ENCODE measurements at regions not wholly inside any gene's neighbourhood (a gene's known extent, or its start where the extent isn't known, plus 50 kb on each side); places are given as distances from the start of the nearest gene placed in this dataset.
"Not testable (repeated sequence)": the region's sequence is repeated elsewhere in the genome, so short reads cannot be mapped to it uniquely, and the experiment has no call there.

- DNase-seq (ENCODE audit: low read depth in 3 of 3, low spot score in 1 of 3), result no peak
These were observed 153.2 kb upstream of the FRG1 start for GRCh38 chr4:189787216-189788031.

GRCh38 chr4:189792924-189793618 lies 147.6 kb upstream of the FRG1 start:
- DNase-seq (ENCODE audit: low read depth in 3 of 3, low spot score in 1 of 3), result peak in 1 of 3 donors; percentile 45

- no peak for DNase-seq (ENCODE audit: low read depth in 3 of 3, low spot score in 1 of 3)
These were observed 140.1 kb upstream of the FRG1 start for GRCh38 chr4:189800545-189801088.

- no peak for DNase-seq (ENCODE audit: low read depth in 3 of 3, low spot score in 1 of 3)
These were observed 137.8 kb upstream of the FRG1 start for GRCh38 chr4:189802884-189803283.

- no peak for DNase-seq (ENCODE audit: low read depth in 3 of 3, low spot score in 1 of 3)
These were observed 135.8 kb upstream of the FRG1 start for GRCh38 chr4:189804894-189805293.

GRCh38 chr4:189806506-189806905 lies 134.2 kb upstream of the FRG1 start:
- DNase-seq (ENCODE audit: low read depth in 3 of 3, low spot score in 1 of 3), result no peak

- no peak for DNase-seq (ENCODE audit: low read depth in 3 of 3, low spot score in 1 of 3)
These were observed 133.6 kb upstream of the FRG1 start for GRCh38 chr4:189807031-189807430.

GRCh38 chr4:189809241-189809735 lies 131.4 kb upstream of the FRG1 start:
- no peak for DNase-seq (ENCODE audit: low read depth in 3 of 3, low spot score in 1 of 3)

- no peak for DNase-seq (ENCODE audit: low read depth in 3 of 3, low spot score in 1 of 3)
These were observed 130.8 kb upstream of the FRG1 start for GRCh38 chr4:189809839-189810238.

GRCh38 chr4:189810318-189811181 lies 130.1 kb upstream of the FRG1 start:
- DNase-seq (ENCODE audit: low read depth in 3 of 3, low spot score in 1 of 3), result not testable (repeated sequence)

- DNase-seq (ENCODE audit: low read depth in 3 of 3, low spot score in 1 of 3), result no peak
These were observed 125.1 kb upstream of the FRG1 start for GRCh38 chr4:189815404-189816192.

GRCh38 chr4:189822326-189822725 lies 118.3 kb upstream of the FRG1 start:
- DNase-seq (ENCODE audit: low read depth in 3 of 3, low spot score in 1 of 3), result no peak

- no peak for DNase-seq (ENCODE audit: low read depth in 3 of 3, low spot score in 1 of 3)
These were observed 117.1 kb upstream of the FRG1 start for GRCh38 chr4:189823591-189823990.

- DNase-seq (ENCODE audit: low read depth in 3 of 3, low spot score in 1 of 3), result no peak
These were observed 115.2 kb upstream of the FRG1 start for GRCh38 chr4:189825466-189825865.

- no peak for DNase-seq (ENCODE audit: low read depth in 3 of 3, low spot score in 1 of 3)
These were observed 114.0 kb upstream of the FRG1 start for GRCh38 chr4:189826657-189827056.

GRCh38 chr4:189828081-189828697 lies 112.5 kb upstream of the FRG1 start:
- DNase-seq (ENCODE audit: low read depth in 3 of 3, low spot score in 1 of 3), result no peak

GRCh38 chr4:189832528-189832927 lies 108.1 kb upstream of the FRG1 start:
- no peak for DNase-seq (ENCODE audit: low read depth in 3 of 3, low spot score in 1 of 3)

GRCh38 chr4:189834616-189835015 lies 106.1 kb upstream of the FRG1 start:
- no peak for DNase-seq (ENCODE audit: low read depth in 3 of 3, low spot score in 1 of 3)

GRCh38 chr4:189835505-189835904 lies 105.2 kb upstream of the FRG1 start:
- no peak for DNase-seq (ENCODE audit: low read depth in 3 of 3, low spot score in 1 of 3)

GRCh38 chr4:189837471-189837870 lies 103.2 kb upstream of the FRG1 start:
- no peak for DNase-seq (ENCODE audit: low read depth in 3 of 3, low spot score in 1 of 3)
